ENCODE measurements at regions not wholly inside any gene's neighbourhood (a gene's known extent, or its start where the extent isn't known, plus 50 kb on each side); places are given as distances from the start of the nearest gene placed in this dataset.

DNA sequence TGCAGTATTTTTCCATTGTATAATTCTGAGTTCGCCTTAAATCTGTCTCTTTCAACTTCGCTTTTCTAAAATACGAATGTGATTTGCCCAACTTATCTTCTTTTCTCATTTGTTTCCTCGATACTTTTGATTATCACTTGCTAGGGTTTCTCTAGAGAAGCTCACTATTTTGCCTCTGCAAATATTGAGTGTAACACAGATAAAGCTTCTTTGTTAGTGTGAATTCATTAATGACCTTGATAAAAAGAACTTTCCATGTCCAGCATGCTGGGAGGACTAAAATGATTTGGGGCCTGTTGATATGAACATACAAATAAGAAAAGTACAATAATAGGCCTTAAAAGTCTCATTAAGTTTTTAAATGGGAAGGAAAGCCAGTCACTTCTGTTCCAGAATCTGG lies 303.3 kb downstream of the MAP2K6 start:
- Histone ChIP-seq H3K27ac (no peak overlapping the region), H3K27me3 (ENCODE audit: low read depth) (no peaks in the 10 kb centered on the region), H3K4me3 (no peak overlapping the region), H3K4me1 (no peaks in the 10 kb centered on the region), H3K36me3 (no peaks in the 10 kb centered on the region), H3K9me3 (no peaks in the 10 kb centered on the region)
- DNase-seq (no peak), ATAC-seq (no peak)
- TF ChIP-seq, protein P1, sequence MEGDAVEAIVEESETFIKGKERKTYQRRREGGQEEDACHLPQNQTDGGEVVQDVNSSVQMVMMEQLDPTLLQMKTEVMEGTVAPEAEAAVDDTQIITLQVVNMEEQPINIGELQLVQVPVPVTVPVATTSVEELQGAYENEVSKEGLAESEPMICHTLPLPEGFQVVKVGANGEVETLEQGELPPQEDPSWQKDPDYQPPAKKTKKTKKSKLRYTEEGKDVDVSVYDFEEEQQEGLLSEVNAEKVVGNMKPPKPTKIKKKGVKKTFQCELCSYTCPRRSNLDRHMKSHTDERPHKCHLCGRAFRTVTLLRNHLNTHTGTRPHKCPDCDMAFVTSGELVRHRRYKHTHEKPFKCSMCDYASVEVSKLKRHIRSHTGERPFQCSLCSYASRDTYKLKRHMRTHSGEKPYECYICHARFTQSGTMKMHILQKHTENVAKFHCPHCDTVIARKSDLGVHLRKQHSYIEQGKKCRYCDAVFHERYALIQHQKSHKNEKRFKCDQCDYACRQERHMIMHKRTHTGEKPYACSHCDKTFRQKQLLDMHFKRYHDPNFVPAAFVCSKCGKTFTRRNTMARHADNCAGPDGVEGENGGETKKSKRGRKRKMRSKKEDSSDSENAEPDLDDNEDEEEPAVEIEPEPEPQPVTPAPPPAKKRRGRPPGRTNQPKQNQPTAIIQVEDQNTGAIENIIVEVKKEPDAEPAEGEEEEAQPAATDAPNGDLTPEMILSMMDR (IDR thresholded peaks at IDR 0.05), result no peak
- intact Hi-C loops (cut with DNase I), result no loop called here

DNA sequence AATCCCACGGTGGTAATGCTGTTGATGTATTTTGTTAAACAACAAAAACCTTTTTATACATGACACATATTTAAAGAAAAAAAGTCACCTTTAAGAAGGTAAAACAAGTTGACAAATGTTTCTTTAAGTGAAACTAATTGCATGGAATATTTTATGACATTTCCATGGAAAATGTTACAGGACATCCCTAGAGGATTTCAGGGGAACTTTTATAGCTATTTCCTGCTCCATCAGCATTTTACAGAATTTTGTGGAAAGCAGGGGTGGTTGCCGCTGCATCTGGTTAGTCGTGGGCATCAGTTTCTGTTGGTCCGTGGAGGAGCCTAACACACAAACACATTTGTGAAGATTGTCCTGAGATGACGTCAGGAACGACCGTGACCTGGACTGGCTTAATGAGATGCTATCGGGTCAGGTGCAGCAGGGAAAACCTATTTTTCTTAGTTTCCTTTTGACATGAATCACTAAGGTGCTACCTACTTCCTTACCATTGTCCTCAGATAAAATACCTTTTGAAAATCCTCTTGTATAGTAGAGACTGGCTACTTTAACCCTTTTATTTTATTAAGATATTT lies 305.1 kb downstream of the MAP2K6 start:
- Histone ChIP-seq H3K27me3 (ENCODE audit: low read depth) (no peaks in the 10 kb centered on the region), H3K27ac (no peak overlapping the region), H3K36me3 (no peaks in the 10 kb centered on the region), H3K4me3 (no peak overlapping the region), H3K4me1 (no peaks in the 10 kb centered on the region), H3K9me3 (no peaks in the 10 kb centered on the region)
- TF ChIP-seq, protein P1 (IDR thresholded peaks at IDR 0.05), result no peak
- ATAC-seq (no peak), DNase-seq (no peak)
- intact Hi-C loops (cut with DNase I), result no loop called here

DNA sequence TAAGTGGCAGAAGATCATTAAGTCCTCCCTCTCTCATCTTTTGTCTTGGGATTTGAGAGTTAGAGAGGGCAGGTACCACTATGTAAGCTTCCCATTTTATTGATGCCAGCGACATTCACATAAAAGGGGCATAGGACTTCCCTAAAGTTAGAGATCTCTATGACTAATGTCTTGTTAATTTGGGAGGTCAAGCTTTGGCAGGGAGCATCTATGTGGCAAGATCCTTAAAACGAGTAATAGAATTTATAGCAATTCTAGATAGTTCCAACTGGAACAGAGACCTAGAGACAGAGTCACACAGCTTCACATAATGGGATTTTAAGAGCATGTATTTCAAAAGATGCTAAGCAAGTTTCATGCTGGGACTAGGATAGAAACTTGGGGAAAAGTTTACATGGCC lies 308.0 kb downstream of the MAP2K6 start:
- intact Hi-C loops (cut with DNase I), result no loop called here
- Histone ChIP-seq H3K27ac (no peak overlapping the region), H3K36me3 (no peaks in the 10 kb centered on the region), H3K9me3 (no peaks in the 10 kb centered on the region), H3K4me1 (no peaks in the 10 kb centered on the region), H3K4me3 (no peak overlapping the region), H3K27me3 (ENCODE audit: low read depth) (no peaks in the 10 kb centered on the region)
- TF ChIP-seq, protein P1 (IDR thresholded peaks at IDR 0.05), result no peak
- ATAC-seq (no peak), DNase-seq (no peak)

DNA sequence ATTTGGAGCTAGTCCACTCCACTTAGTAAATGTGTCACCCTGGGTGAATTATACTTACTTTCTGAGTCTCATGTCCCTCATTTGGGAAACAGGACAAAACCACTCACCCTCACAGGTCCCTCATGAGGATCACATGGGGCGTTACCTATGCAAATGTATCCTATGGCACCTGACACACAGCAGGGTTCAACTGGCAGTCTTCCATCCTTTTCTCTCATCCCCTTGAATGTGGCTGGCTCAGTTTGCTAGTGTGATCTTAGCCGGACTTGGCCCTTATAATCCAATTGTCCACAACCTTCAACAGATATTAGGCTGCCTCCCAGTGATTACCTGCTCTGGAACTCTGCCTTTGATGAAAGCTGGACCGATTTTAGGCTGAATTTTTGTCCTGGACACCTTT lies 308.8 kb downstream of the MAP2K6 start:
- intact Hi-C loops (cut with DNase I), result no loop called here
- Histone ChIP-seq H3K4me3 (no peak overlapping the region), H3K27me3 (ENCODE audit: low read depth) (no peaks in the 10 kb centered on the region), H3K9me3 (no peaks in the 10 kb centered on the region), H3K4me1 (no peaks in the 10 kb centered on the region), H3K36me3 (no peaks in the 10 kb centered on the region), H3K27ac (no peak overlapping the region)
- no peak for DNase-seq
- no peak for ATAC-seq
- TF ChIP-seq, protein P1 (IDR thresholded peaks at IDR 0.05), result no peak

DNA sequence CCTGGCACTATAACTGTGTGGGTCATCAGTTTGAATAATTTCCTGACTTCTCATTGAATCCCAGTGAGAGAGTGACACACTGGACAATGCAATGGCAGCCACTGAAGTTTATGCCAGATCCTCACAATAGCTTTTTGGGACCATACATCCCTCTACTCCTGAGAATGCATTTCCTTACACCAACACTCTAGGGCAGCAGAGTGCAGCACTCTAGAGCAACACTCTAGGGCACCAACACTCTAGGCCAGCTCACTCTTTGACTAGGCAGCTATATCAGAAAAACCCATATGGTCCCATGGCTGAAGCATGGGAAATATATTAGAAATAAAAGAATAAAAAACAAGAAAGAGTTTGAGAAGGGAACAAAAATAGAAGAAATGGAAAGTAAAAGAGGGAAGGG lies 309.2 kb downstream of the MAP2K6 start:
- Histone ChIP-seq H3K4me3 (no peak overlapping the region), H3K27me3 (ENCODE audit: low read depth) (no peaks in the 10 kb centered on the region), H3K4me1 (no peaks in the 10 kb centered on the region), H3K9me3 (no peaks in the 10 kb centered on the region), H3K36me3 (no peaks in the 10 kb centered on the region), H3K27ac (no peak overlapping the region)
- no peak for DNase-seq
- intact Hi-C loops (cut with DNase I), result no loop called here
- no peak for ATAC-seq
- TF ChIP-seq, protein P1 (IDR thresholded peaks at IDR 0.05), result no peak

DNA sequence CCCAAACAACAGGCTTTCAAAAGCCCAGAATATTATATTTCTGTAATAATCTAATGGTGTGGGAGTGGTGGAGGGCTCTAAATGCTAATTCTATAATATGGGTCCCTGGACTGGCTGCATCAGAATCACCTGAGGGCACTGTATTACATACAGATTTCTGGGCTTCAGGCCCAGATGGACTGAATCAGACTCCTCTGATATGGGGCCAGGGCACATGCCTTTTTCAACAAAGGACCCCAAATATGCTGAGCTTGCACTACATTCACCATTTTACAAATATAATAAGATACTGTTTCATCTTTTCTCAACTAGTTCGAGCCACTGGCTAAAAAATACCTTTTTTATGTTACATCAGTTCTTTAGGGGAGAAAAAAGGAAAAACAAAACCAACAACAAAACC lies 309.7 kb downstream of the MAP2K6 start:
- Histone ChIP-seq H3K4me3 (no peak overlapping the region), H3K27me3 (ENCODE audit: low read depth) (no peaks in the 10 kb centered on the region), H3K9me3 (no peaks in the 10 kb centered on the region), H3K4me1 (no peaks in the 10 kb centered on the region), H3K27ac (no peak overlapping the region), H3K36me3 (no peaks in the 10 kb centered on the region)
- TF ChIP-seq, protein P1 (IDR thresholded peaks at IDR 0.05), result no peak
- intact Hi-C loops (cut with DNase I), result no loop called here
- ATAC-seq (no peak), DNase-seq (no peak)

Measured in lower lobe of right lung (tissue), 2 donors.